NT2/D1 (cell line): ENCODE measurements at regions not wholly inside any gene's neighbourhood (a gene's known extent, or its start where the extent isn't known, plus 50 kb on each side); places are given as distances from the start of the nearest gene placed in this dataset.

ENCODE experiments used
- DNase-seq: peaks from one replicate; pipeline ENCODE4 v3.0.0-alpha.2; 2011; ENCODE audit warnings: low read depth, low spot score
- H3K27me3 ChIP-seq: 2 replicates; pipeline ENCODE4 v1.6.0; 2011; ENCODE audit warnings: mild to moderate bottlenecking; ENCODE audit not compliant: insufficient read length, insufficient read depth
- H3K36me3 ChIP-seq: 2 replicates; pipeline ENCODE4 v1.6.1; 2011; ENCODE audit warnings: mild to moderate bottlenecking, low read length, mixed read lengths; ENCODE audit not compliant: insufficient read depth, insufficient read length
- H3K4me1 ChIP-seq: 2 replicates; pipeline ENCODE4 v1.5.1; 2011; ENCODE audit not compliant: insufficient read depth, insufficient read length
- H3K4me3 ChIP-seq: 2 replicates; pipeline ENCODE4 v1.5.1; 2011; ENCODE audit warnings: low read depth; ENCODE audit not compliant: insufficient read length
- H3K9ac ChIP-seq: 2 replicates; pipeline ENCODE4 v1.6.0; 2011; ENCODE audit warnings: low read depth; ENCODE audit not compliant: insufficient read length
- H3K9me3 ChIP-seq: 2 replicates; pipeline ENCODE4 v1.5.1; 2011; ENCODE audit warnings: mild to moderate bottlenecking, low read length; ENCODE audit not compliant: insufficient read depth
- SUZ12 ChIP-seq: IDR thresholded peaks from 2 replicates; pipeline ENCODE4 v1.6.1; 2011; ENCODE audit not compliant: insufficient read length, insufficient read depth; ENCODE audit errors: extremely low read depth
- YY1 ChIP-seq: IDR thresholded peaks from 2 replicates; pipeline ENCODE4 v1.6.1; 2011; ENCODE audit not compliant: insufficient read length, insufficient read depth
- ZNF274 ChIP-seq: IDR thresholded peaks from 2 replicates; pipeline ENCODE4 v1.6.1; 2011; ENCODE audit warnings: mild to moderate bottlenecking, low read depth, low read length

DNA sequence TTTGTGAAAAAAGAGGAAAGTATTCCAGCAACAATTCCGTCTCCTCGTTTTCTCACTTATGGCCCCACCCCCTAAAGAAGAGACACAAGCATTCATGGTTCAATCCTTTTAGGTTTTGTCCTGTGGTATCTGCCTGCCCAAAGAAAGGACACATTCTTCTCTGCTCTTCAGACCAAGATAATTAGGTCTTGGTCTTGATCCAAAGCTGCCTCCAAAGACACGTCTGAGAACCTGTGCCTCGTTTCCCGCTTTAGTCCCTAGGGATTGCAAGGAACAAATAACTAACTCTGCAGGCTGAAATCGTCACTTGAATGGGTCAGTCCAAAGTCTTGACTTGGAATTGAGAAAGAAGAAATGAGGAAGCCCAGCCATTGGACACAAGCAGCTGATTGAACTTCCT lies 202.7 kb upstream of the FAR2 start:
- H3K27me3 ChIP-seq, result no peaks in the 10 kb centered on the region
- H3K4me3 ChIP-seq, result no peak overlapping the region
- DNase-seq, result no peak
- H3K9ac ChIP-seq, result no peak overlapping the region
- H3K4me1 ChIP-seq, result no peaks in the 10 kb centered on the region
- H3K9me3 ChIP-seq, result no peaks in the 10 kb centered on the region
- H3K36me3 ChIP-seq, result no peaks in the 10 kb centered on the region
- TF ChIP-seq YY1 (no peak), SUZ12 (no peak), ZNF274 (no peak)

DNA sequence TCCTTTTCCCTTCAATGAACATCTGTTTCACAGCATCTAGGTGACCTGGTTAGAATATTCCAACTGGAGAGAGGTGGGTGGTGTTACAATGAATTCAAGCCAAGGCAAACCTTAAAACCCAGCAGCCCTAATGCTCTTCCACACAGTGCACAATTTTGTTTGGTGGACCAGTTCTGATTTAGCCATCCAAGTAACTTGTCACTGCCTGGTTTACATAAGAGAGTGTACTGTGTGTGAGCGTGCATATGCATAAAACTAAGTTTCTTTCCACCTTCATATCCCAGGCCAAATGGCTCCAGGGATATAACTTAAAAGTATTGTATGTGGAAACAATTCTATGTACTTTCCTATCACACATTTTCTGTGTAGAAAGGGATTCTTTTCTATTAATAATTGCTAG lies 200.4 kb upstream of the FAR2 start:
- Histone ChIP-seq H3K27me3 (no peaks in the 10 kb centered on the region), H3K9ac (no peak overlapping the region), H3K36me3 (no peaks in the 10 kb centered on the region), H3K4me3 (no peak overlapping the region), H3K4me1 (no peaks in the 10 kb centered on the region), H3K9me3 (no peaks in the 10 kb centered on the region)
- TF ChIP-seq SUZ12 (no peak), YY1 (no peak), ZNF274 (no peak)
- no peak for DNase-seq

DNA sequence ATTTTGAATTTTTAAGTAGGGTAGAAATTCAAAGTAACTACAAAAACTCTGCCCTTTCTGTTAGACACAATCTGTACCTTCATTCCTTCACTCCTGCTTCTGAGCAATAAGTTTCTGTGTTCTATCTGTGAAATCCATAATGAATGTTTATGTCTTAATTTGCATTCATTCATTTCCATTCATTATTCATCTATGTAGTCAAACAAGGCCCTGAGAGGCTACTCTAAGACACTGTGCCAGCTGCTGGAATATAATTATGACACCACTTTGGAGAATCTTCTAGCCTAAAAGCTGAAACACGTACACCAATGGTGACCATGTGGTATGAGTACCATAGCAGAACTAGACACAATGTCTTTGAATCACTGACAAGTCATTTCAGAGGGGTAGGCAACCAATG lies 199.9 kb upstream of the FAR2 start:
- Histone ChIP-seq H3K27me3 (no peaks in the 10 kb centered on the region), H3K4me1 (no peaks in the 10 kb centered on the region), H3K36me3 (no peaks in the 10 kb centered on the region), H3K9ac (no peak overlapping the region), H3K9me3 (no peaks in the 10 kb centered on the region), H3K4me3 (no peak overlapping the region)
- TF ChIP-seq ZNF274 (no peak), YY1 (no peak), SUZ12 (no peak)
- no peak for DNase-seq

DNA sequence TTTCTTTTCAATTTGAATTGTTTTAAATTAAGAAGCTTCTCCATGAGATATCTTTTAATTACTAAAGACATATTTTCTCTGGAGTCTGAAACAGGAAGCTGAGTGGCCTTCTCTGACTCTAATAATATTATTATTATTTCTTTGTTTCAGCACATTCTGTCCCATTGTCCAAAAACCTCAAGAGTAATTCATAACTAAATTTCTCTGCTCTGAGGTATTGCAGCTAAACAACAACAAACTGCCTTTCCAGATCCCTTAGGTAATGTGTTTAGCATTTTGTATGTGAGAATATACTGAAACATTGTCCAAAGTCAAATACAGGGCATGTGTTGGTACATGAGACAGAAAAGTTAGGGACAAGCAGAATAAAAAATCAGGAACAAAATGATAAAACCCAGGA lies 199.0 kb upstream of the FAR2 start:
- DNase-seq, result no peak
- no peak overlapping the region for H3K9ac ChIP-seq
- H3K4me1 ChIP-seq, result no peaks in the 10 kb centered on the region
- H3K36me3 ChIP-seq, result no peaks in the 10 kb centered on the region
- TF ChIP-seq ZNF274 (no peak), YY1 (no peak), SUZ12 (no peak)
- H3K27me3 ChIP-seq, result no peaks in the 10 kb centered on the region
- H3K9me3 ChIP-seq, result no peaks in the 10 kb centered on the region
- no peak overlapping the region for H3K4me3 ChIP-seq

DNA sequence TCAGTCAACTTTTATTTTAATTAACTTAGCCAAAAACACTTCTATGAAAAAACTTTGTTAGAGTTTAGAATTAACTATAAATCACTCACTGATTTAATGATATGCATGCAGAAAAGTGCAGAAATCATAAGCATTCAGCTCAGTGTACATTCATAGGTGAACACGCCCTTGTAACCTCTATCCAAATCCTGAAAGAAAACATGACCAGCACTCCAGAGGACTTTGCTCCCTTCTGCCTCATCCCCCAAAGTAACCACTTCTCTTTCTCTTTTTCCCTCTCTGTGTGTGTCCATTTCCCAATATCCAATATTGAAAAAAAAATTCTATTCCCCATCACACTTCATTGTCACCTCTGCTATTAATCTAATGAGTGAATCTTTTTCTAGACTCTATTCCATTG lies 197.1 kb upstream of the FAR2 start:
- no peaks in the 10 kb centered on the region for H3K9me3 ChIP-seq
- H3K4me3 ChIP-seq, result no peak overlapping the region
- H3K4me1 ChIP-seq, result no peaks in the 10 kb centered on the region
- no peak for DNase-seq
- H3K27me3 ChIP-seq, result no peaks in the 10 kb centered on the region
- no peak overlapping the region for H3K9ac ChIP-seq
- TF ChIP-seq ZNF274 (no peak), YY1 (no peak), SUZ12 (no peak)
- H3K36me3 ChIP-seq, result no peaks in the 10 kb centered on the region

DNA sequence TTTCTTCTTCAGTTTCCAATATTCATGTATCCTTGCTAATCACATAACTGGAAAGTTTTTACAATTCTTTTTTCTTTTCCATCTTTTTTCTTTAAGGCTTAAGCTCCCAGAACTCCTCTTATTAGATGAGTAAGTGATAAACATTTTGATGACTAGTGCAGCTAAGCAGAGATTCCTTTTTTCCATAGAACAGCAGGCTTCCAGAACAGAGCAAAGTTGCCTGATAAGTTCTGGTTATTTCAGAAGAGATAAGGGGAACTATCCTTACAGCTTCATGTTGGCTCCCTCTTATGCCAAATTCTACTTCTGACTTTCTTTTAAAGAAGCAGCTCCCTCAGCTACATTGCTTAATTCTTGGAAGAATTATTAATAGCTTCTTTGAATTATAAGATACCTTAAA lies 194.7 kb upstream of the FAR2 start:
- Histone ChIP-seq H3K36me3 (no peaks in the 10 kb centered on the region), H3K9ac (no peak overlapping the region), H3K4me3 (no peak overlapping the region), H3K27me3 (no peaks in the 10 kb centered on the region), H3K4me1 (no peaks in the 10 kb centered on the region), H3K9me3 (no peaks in the 10 kb centered on the region)
- TF ChIP-seq ZNF274 (no peak), YY1 (no peak), SUZ12 (no peak)
- no peak for DNase-seq

DNA sequence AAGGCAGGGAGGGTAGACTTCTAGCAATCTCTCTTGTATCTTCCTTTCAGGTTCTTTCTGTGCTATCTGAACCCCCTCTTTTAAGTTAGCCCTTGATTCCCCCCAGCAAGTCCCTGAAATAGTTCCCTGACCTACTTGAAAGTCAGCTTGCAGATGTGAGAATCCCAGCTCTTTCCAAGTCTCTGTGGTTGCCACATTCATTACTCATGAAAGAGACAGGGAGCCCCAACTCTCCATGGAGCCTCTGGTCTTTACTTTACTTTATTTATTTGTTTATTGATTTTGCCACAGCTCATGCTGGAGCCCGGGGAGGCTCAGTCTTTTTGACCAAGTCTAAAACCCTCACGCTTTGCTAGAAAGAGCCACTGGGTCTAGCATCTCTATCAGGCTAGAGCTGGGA lies 193.6 kb upstream of the FAR2 start:
- Histone ChIP-seq H3K27me3 (no peaks in the 10 kb centered on the region), H3K9ac (no peak overlapping the region), H3K9me3 (no peaks in the 10 kb centered on the region), H3K4me1 (no peaks in the 10 kb centered on the region), H3K4me3 (no peak overlapping the region), H3K36me3 (no peaks in the 10 kb centered on the region)
- DNase-seq, result no peak
- TF ChIP-seq SUZ12, result no peak
- no peak for TF ChIP-seq YY1
- TF ChIP-seq ZNF274, result no peak

DNA sequence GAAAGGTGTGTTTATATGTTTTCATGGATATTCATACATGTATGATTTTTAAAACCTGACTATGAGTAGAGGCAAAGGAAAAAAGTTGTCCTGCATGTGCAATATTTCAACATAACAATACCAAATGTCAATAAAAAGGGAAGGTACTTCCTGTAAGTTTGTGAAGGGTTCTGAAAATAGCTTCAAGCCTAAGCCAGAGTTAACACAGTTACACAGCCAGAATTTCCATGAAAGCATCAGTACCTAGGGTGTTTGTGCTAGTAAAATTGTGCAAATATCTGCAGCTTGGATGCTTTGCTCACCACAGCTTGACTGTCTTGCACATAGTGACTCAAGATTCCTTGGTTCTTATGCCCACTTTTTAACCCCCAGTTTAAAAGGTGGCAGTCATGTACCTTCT lies 193.1 kb upstream of the FAR2 start:
- H3K27me3 ChIP-seq, result no peaks in the 10 kb centered on the region
- no peaks in the 10 kb centered on the region for H3K9me3 ChIP-seq
- TF ChIP-seq ZNF274 (no peak), SUZ12 (no peak), YY1 (no peak)
- DNase-seq, result no peak
- H3K4me1 ChIP-seq, result no peaks in the 10 kb centered on the region
- no peak overlapping the region for H3K9ac ChIP-seq
- no peak overlapping the region for H3K4me3 ChIP-seq
- no peaks in the 10 kb centered on the region for H3K36me3 ChIP-seq
